ENCODE measurements at regions not wholly inside any gene's neighbourhood (a gene's known extent, or its start where the extent isn't known, plus 50 kb on each side); places are given as distances from the start of the nearest gene placed in this dataset.

GRCh38 chr4:13208558-13209193 lies 275.5 kb downstream of the RAB28 start:
- TF ChIP-seq FOXP2 (optimal IDR thresholded peaks at IDR 0.05; ENCODE audit: borderline replicate concordance, extremely low read depth, extremely low read length, insufficient read depth): no peak
- no peak for TF ChIP-seq TAF1 (IDR thresholded peaks at IDR 0.05; ENCODE audit: borderline replicate concordance, insufficient read depth, low read length)
- TF ChIP-seq REST (IDR thresholded peaks at IDR 0.05; ENCODE audit: insufficient read depth in 1 of 2, low read depth in 2 of 2, low read length in 2 of 2): no peak
- TF ChIP-seq POLR2AphosphoS5 (IDR thresholded peaks at IDR 0.05; ENCODE audit: low read depth, low read length): no peak
- TF ChIP-seq SIN3A (IDR thresholded peaks at IDR 0.05; ENCODE audit: borderline replicate concordance, insufficient read depth, low read length): no peak

- no peak for TF ChIP-seq TAF1 (IDR thresholded peaks at IDR 0.05; ENCODE audit: borderline replicate concordance, insufficient read depth, low read length)
- no peak for TF ChIP-seq REST (IDR thresholded peaks at IDR 0.05; ENCODE audit: insufficient read depth in 1 of 2, low read depth in 2 of 2, low read length in 2 of 2)
- TF ChIP-seq FOXP2 (optimal IDR thresholded peaks at IDR 0.05; ENCODE audit: borderline replicate concordance, extremely low read depth, extremely low read length, insufficient read depth): no peak
- no peak for TF ChIP-seq SIN3A (IDR thresholded peaks at IDR 0.05; ENCODE audit: borderline replicate concordance, insufficient read depth, low read length)
- no peak for TF ChIP-seq POLR2AphosphoS5 (IDR thresholded peaks at IDR 0.05; ENCODE audit: low read depth, low read length)
These were observed 276.9 kb downstream of the RAB28 start for GRCh38 chr4:13207226-13207625.

- no peak for TF ChIP-seq REST (IDR thresholded peaks at IDR 0.05; ENCODE audit: insufficient read depth in 1 of 2, low read depth in 2 of 2, low read length in 2 of 2)
These were observed 281.0 kb downstream of the RAB28 start for GRCh38 chr4:13203101-13203500.

- TF ChIP-seq POLR2AphosphoS5 (IDR thresholded peaks at IDR 0.05; ENCODE audit: low read depth, low read length) (no peak), TAF1 (IDR thresholded peaks at IDR 0.05; ENCODE audit: borderline replicate concordance, insufficient read depth, low read length) (no peak), SIN3A (IDR thresholded peaks at IDR 0.05; ENCODE audit: borderline replicate concordance, insufficient read depth, low read length) (no peak)
These were observed 281.4 kb downstream of the RAB28 start for GRCh38 chr4:13202701-13203100.

- TF ChIP-seq TAF1 (IDR thresholded peaks at IDR 0.05; ENCODE audit: borderline replicate concordance, insufficient read depth, low read length): no peak
- TF ChIP-seq SIN3A (IDR thresholded peaks at IDR 0.05; ENCODE audit: borderline replicate concordance, insufficient read depth, low read length): no peak
- TF ChIP-seq POLR2AphosphoS5 (IDR thresholded peaks at IDR 0.05; ENCODE audit: low read depth, low read length): no peak
- TF ChIP-seq REST (IDR thresholded peaks at IDR 0.05; ENCODE audit: insufficient read depth in 1 of 2, low read depth in 2 of 2, low read length in 2 of 2): no peak
- no peak for TF ChIP-seq FOXP2 (optimal IDR thresholded peaks at IDR 0.05; ENCODE audit: borderline replicate concordance, extremely low read depth, extremely low read length, insufficient read depth)
These were observed 282.9 kb downstream of the RAB28 start for GRCh38 chr4:13201241-13201640.
